HG03103 (cell line): ENCODE measurements at regions not wholly inside any gene's neighbourhood (a gene's known extent, or its start where the extent isn't known, plus 50 kb on each side); places are given as distances from the start of the nearest gene placed in this dataset.

Experiments
- ATAC-seq: cut with Tn5 transposase; IDR thresholded peaks from one replicate; pipeline ENCODE4 v1.9.1; 2021; ENCODE audit warnings: low read depth; ENCODE audit not compliant: unreplicated experiment

DNA sequence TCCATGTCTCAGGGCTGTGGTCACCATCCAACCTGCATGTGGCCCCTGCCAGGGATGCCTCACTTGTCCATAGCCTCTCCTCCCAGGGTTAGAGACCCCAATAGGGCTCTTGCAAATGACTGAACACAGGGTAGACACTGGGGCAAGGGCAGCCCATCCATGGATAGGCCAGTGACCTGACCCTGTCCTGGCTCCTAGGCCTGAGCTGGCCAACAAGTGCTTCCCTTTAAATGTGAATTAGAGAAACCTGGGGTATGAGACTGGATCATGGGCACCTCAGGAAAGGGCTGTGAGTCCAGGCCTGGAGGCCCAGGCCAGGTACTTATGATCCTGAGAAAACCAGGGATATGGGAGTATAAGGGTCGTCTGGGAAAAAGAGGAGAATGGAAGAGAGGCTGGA, 64.5 kb downstream of the COPS8 start:
- no peak for ATAC-seq

DNA sequence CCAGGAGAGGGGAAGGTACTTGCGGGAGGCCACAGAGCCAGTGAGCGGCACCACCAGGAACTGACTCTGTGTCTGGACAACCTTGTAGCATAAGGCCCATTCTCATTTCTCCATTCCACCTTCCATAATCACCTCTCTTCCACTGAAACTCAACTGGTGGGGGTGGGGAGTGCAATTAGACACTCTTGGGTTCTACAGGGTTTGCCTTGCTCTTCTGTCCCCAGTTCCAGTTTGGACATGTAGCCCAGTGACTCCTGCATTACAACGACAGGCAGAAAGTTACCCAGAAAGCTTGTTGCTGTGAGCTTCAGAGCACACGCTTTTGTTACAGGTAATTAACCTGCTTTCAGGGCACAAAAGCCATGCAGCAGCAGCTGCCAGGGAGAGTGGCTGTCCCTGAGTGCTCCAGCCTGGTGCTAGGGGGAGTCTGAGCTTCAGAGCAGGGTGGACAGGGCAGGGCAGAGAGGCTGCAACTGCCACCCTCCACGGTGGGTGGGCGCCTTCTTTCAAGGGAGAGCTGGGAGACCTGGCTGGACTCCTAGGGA, 65.2 kb downstream of the COPS8 start:
- no peak for ATAC-seq

DNA sequence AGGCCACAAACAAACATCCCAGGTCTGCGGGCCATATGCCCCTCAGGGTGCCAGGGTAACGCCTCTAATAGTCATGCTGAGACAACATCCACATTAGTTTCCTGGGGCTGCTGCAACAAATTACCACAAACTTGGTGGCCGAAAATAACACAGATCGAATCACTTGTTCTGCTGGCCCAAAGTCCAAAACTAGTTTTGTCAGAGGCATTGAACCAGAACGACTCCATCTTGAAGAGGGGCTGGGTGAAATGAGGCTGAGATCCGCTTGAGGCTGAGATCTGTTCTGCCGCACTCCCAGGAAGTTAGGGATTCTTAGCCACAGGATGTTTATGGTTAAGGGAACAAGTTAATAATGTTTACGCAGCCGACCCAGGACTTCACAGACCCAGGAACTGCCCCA, 66.7 kb downstream of the COPS8 start:
- no peak for ATAC-seq

GRCh38 chr2:237153181-237153580, 67.5 kb downstream of the COPS8 start:
- ATAC-seq, result no peak

GRCh38 chr2:237154082-237154638, 68.5 kb downstream of the COPS8 start:
- no peak for ATAC-seq

GRCh38 chr2:237154884-237155851, 69.5 kb downstream of the COPS8 start:
- no peak for ATAC-seq

GRCh38 chr2:237156031-237156856, 70.6 kb downstream of the COPS8 start:
- no peak for ATAC-seq

DNA sequence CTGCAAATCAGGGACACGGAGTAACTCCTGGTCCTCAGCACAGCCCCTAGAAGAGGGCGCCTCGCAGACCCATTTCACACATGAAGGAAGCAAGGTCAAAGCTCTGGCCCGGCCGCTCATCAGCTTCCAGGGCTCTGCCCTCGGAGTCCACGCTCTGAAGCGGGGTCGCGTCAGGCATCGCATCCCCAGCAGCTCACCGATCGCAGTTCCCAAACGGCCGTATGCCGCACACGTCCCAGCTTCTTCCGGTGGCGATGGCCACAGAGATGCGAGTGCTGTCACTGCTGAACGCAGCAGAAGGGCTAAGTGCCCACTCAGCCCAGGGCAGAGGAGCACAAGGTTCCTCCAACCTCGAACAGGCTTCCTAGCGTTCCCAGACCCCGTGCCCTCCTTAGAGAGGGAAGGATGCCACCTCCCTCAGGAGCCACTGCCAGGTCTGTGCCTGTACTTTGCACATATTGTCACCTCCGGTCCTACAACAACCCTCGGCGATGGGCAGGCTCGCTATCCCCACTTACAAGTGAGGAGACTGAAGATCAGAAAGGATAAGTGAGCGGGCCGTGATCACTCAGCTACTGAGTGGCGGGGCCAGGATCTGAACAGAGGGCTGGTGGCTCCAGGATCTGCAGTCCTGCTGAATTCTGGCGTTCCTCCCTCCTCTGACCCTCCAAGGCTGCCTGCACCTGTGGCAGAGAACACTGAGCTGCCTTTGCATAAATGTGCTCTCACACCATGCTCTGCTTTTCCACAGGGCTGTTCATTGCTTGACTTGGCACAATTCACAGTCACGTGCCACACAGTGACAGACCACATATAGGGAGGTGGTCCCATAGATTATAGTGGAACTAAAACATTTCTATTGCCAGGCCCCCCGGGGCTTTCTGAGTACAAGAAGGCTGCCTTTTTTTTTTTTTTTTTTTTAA, 71.4 kb downstream of the COPS8 start:
- no peak for ATAC-seq

DNA sequence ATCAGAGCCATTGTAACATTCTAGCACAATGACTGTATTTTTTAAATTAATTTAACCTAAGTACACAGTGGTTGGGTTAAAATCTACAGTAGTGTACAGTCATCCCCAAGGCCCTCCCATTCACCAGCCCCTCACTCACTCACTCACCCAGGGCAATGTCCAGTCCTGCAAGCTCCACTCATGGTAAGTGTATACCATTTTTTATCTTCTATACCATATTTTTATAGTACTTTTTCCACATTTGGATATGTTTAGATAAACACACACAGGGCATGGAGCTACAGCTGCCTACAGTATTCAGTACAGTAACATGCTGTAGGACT, 72.1 kb downstream of the COPS8 start:
- no peak for ATAC-seq

GRCh38 chr2:237158194-237158593, 72.5 kb downstream of the COPS8 start:
- ATAC-seq, result no peak

- no peak for ATAC-seq
Observed at GRCh38 chr2:237159006-237159911, 73.6 kb downstream of the COPS8 start.

DNA sequence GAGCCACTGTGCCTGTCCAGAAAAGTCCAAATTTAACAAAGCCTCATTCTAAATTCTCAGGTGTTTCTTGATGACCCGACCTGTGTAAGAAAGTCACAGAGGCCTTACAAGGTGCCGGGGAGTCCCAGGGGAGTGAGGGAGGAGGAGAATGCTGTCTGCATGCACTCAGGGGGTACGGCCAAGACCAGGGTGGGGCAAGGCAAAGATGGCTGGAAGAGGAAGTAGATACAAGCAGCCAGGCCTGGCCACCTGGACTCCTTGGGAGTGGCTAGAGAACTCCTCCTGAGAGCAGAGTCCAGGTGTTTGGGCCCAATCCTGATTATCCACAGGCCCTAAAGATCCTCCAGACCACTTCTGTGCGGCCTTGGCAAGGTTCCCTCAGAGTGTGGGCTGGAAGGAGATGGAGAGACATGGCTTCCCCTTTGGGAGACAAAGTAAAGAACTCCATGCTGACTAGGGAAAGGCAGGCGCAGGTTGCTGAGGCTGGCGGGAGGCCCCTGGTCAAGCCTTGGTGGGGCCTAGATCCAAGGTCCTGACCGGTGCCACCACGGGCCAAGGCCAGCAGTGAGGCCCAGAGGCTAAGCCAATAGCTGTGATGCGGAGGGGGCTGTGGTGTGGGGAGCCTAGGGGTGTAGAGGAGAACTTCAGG, 74.7 kb downstream of the COPS8 start:
- ATAC-seq, result no peak

DNA sequence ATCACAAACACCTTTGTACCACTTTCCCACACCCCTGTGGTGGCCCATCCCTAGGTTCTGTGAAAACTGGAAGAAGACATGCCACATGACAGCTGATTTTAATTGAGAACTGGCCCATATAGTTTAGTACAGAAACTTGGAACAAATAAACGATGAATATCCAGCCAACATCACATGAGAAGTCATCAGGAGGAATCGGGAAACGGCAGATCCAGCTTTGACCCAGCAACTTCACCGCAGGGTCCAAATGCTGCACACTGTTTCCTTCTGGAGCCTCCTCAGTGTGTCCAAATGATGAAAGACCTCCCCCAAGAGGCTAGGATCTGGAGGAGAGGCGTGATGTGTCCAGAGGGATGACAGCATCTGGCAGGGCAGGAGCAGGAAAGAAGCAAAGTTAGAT, 75.5 kb downstream of the COPS8 start:
- no peak for ATAC-seq

DNA sequence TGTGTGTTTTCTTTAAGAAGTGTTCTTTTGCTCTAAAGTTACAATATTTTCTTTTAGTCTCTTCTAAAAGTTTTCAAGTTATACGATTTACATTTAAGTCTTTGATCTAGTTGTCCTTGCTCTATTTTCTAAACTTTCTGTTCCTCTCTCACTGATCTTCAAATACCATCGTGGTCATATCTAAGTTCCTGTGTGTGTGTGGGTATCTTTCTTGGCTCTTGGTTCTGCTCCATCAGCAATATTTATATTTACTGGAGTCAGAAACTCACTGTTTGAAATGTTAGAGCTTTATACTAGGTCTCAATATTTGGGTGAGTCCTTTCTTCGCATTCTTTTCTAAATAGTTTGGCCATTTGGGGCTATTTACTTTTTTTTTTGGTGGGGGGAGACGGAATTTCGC, 77.3 kb downstream of the COPS8 start:
- no peak for ATAC-seq

DNA sequence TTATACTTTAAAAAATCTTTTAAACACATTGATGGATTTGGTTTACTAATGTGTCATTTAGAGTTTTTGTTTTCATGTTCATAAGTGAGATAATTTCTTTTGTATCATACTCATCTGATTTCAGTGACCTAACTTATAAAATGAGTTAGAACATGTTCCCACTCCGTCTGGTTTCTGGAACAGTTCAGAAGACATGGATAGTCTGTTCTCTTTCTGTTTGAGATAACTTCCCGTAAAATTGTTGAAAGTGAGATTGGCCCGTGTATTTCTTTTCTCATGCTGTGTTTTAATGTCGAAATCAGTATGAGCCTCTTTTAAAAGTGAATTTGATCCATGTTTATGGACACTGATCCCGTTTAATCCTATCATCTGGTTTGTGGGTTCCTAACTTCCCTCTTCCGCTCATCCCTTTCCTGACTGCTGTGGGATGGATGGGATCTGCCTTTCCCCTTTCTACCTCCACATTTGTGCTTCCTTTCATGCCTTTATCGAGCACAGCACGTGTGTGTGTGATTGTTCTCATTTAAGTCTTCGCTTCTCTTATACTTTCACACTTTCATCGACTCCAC, 78.9 kb downstream of the COPS8 start:
- no peak for ATAC-seq

DNA sequence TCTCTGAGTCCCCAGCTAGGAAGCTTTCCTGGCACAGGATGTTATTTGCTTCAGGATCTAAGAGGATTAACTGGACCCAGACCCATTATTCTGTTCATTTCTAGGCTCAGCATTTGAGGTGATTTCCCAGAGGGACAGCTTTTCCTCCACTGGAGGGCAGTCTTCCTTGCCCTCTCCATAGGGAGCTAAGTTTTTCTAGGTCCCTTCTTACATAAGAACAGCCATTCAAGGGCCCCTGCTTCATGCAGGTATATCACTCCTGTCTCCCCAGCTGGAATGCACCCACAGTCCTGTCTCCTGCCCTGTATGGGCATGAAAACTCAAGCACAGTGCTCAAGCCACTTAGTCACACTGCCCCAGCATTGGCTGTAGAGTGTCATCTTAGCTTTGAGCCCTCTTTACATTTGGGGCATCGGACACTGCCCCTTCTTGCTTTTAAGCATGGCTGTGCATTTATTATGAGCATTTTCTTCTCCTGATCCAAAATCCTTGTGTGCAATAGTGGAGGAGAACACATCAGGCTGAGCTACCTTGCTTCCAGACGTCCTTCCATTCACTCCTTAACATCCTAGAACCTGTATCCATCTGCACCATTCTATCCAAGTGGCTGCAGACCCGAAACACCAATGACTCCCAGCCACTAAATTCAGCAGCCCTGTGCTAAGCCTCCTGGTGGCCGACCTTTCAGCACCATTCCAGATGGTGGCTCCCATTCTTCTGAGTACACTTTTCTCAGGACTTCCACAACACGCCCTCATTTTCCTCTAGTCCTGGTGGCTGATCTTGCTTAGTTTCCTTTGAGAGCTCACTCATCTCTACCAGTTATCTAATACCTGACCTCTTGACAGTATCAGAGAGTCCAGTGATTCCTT, 80.0 kb downstream of the COPS8 start:
- no peak for ATAC-seq

- ATAC-seq, result no peak
Observed at GRCh38 chr2:237167038-237167437, 81.3 kb downstream of the COPS8 start.
